GM18519 (cell line): ENCODE measurements at regions not wholly inside any gene's neighbourhood (a gene's known extent, or its start where the extent isn't known, plus 50 kb on each side); places are given as distances from the start of the nearest gene placed in this dataset.

Source experiments
- ATAC-seq: cut with Tn5 transposase; IDR thresholded peaks from one replicate; pipeline ENCODE4 v1.9.1; 2021; ENCODE audit warnings: mild to moderate bottlenecking, moderate library complexity; ENCODE audit not compliant: unreplicated experiment, low FRiP score

GRCh38 chr2:83725735-83726134 lies 733.3 kb downstream of the SUCLG1 start:
- ATAC-seq: no peak

- ATAC-seq: no peak
Observed at GRCh38 chr2:83705146-83705545, 753.9 kb downstream of the SUCLG1 start.

DNA sequence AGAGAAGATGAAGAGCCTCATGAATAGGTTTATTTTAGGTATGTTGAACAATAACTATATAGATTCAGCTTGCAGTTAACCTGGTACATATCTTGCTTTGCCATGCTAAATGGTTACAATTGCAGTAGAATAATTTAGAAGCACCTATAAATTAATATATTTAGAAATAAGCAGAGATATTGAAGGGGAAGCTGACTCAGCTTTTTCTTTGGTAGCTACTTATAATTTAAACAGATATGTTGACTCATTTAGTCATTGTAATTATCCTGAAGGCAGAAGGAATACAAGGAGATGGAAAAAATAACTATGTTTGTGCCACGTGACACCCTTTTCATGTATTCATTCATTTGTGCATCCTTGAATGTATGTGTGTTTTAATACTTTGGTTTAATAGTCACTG lies 755.5 kb downstream of the SUCLG1 start:
- ATAC-seq: no peak

GRCh38 chr2:83696838-83697237 lies 762.2 kb downstream of the SUCLG1 start:
- no peak for ATAC-seq

GRCh38 chr2:83695530-83695929 lies 763.5 kb downstream of the SUCLG1 start:
- no peak for ATAC-seq

- ATAC-seq: no peak
Observed at GRCh38 chr2:83695037-83695436, 764.0 kb downstream of the SUCLG1 start.

GRCh38 chr2:83689402-83689801 lies 769.7 kb downstream of the SUCLG1 start:
- ATAC-seq: no peak

- ATAC-seq: no peak
Observed at GRCh38 chr2:83686863-83687262, 772.2 kb downstream of the SUCLG1 start.

GRCh38 chr2:83674050-83674449 lies 785.0 kb downstream of the SUCLG1 start:
- ATAC-seq: no peak

DNA sequence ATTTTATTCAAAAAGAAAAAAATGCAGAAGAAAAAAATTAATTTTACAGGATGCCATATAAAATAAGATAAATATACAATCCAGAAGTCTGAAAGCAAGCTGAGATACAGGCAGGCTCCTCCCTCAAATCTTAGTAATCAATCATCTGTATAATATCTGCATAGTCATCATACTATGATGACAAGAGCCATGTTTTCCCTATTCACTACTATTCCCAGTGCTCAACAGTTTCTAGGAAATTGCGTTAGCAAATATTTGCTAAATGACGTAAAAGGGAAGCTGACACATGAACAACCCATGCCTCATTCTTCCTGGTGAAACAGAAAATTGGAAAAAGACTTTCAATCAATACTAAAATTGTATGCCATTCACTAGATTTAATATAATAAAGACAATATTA lies 793.2 kb downstream of the SUCLG1 start:
- no peak for ATAC-seq

DNA sequence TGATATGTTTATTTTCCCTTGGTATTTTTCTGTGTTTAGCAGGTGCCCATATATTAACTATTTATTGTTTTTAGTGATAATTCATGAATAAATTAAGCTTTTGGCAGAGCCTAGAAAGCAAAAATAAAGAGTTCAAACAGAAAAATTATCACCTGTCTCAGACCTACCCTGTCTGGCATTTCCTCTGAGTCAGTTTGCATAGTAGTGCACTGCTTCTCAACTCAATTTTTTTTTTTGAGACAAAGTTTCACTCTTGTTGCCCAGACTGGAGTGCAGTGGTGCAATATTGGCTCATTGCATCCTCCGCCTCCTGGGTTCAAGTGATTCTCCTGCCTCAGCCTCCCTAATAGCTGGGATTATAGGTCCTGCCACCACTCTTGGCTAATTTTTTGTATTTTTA lies 793.9 kb downstream of the SUCLG1 start:
- no peak for ATAC-seq

DNA sequence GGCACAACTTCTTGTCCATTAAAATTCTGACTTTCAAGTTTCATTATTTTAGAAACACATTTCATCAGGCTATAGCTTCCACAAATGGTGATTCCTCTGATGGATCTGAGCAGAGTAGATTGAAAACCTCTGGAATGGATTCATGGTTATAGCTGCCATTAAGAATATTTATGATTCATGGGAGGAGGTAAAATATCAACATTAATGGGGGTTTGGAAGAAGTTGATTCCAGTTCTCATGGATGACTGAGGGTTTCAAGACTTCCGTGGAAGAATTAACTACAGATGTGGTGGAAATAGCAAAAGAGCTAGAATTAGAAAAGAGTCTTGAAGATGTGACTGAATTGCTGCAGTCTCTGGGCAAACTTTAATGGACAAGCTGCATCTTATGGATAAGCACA lies 797.4 kb downstream of the SUCLG1 start:
- no peak for ATAC-seq

- no peak for ATAC-seq
Observed at GRCh38 chr2:83654091-83654611, 804.9 kb downstream of the SUCLG1 start.

GRCh38 chr2:83650898-83651297 lies 808.2 kb downstream of the SUCLG1 start:
- no peak for ATAC-seq

GRCh38 chr2:83650161-83650560 lies 808.9 kb downstream of the SUCLG1 start:
- ATAC-seq: no peak

GRCh38 chr2:83640506-83640905 lies 818.6 kb downstream of the SUCLG1 start:
- ATAC-seq: no peak

- no peak for ATAC-seq
Observed at GRCh38 chr2:83633423-83633822, 825.7 kb downstream of the SUCLG1 start.

GRCh38 chr2:83630351-83630750 lies 828.7 kb downstream of the SUCLG1 start:
- no peak for ATAC-seq

- no peak for ATAC-seq
Observed at GRCh38 chr2:83615511-83615910, 843.6 kb downstream of the SUCLG1 start.

GRCh38 chr2:83613178-83613577 lies 845.9 kb downstream of the SUCLG1 start:
- ATAC-seq: no peak

- no peak for ATAC-seq
Observed at GRCh38 chr2:83602753-83603152, 856.3 kb downstream of the SUCLG1 start.

DNA sequence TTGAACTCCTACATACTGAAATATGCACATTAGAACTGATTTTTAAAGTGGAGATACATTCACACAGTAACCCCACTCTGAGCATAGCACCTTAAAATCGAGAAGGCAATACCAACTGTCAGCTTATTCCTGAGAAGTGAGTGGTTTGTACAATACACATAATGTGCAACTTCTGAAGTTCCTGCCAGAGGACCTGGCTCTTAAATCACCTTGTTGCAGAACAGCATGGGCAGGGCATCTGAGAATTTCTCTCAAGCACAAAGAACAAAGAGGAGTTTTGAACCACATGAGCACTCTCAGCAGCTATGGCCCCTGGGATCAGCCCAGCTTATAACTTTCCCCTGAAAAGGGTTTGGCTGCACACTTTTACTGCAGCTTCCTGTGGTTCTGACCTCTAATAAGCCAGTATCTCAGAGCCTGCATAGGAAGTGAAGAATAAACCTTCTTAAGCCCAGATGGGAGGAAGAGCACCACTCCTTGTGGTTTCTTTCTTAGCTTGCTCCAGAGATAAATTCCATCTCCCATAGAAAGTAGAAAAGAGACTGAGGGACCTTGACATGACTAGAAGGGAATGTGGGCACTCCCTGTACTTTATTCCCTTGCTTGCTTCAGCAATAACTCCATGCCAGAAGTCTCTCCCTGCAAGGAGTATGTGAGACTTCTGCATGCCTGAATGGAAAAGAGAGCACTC lies 862.3 kb downstream of the SUCLG1 start:
- ATAC-seq: no peak

DNA sequence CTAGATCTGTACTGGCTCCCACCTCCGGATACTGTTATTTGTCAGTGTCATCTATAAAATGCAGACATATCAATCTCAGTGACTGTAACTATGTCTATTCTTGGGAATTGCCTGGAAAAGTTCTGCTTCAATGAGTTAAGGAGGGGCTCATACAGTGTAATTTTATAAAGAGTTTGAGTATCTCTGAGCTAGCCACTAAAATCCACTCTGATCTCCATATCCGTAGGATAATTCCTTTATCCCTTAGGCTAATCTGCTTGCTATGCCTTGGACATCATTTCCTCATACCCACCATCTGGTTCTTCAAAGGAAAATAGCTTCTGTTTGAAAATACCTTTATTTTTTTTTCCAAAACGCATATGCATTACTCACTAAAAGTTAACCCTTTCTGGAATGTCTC lies 863.2 kb downstream of the SUCLG1 start:
- ATAC-seq: no peak
